NCI-H446 treated with DMSO at 0.1 percent for 48 hours (cell line): ENCODE measurements at regions not wholly inside any gene's neighbourhood (a gene's known extent, or its start where the extent isn't known, plus 50 kb on each side); places are given as distances from the start of the nearest gene placed in this dataset.

Experiments
- DNase-seq: peaks from one replicate; lab custom pipeline; 2025; lab: John Stamatoyannopoulos, UW

DNA sequence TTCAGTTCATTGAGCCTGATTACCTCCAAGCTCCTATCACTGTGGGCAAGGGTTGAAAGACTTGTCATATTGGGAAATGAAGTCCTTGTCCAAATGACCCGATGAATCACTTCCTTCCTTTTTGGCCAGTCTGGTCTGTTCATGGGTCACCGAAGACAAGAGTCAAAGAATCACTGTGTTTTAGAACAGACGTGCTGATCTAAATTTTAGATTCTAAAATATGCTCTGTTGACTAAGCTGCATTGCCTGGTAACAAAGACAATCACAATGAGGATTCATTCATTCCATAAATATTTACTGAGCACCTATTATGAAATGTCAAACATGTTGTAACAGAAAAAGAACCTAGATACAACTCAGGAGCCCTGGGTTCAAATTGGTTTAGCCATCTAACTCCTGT, 99.4 kb upstream of the RND3 start:
- no peak for DNase-seq

DNA sequence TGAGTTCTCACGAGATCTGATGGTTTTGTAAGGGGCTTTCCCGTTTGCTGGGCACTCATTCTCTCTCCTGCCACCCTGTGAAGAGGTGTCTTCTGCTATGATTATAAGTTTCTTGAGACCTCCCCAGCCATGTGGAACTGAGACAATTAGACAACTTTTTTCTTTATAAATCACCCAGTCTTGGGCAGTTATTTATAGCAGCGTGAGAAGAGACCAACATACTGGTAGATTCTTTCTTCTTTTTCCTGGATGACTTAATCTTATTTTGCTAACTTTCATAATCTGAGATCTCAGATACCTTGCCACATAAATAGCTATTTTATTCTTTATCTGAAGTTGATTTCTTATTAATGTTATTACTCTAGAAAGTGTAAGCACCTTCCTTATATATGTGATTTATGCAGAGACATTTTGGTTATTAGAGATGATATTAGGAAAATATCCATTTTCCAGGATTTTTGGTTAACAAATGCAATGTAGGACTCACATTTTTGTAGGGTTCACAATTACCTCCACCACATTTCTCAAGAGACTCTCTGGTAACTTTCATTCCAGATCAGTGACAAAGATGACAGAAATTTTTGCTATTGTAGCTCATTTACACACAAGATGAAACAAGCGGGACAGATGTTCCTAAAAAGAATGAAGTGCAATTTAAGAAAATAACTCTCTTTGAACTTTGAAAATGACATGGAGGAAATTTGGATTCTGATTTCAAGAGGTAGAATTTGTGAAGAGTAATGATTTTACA, 97.9 kb upstream of the RND3 start:
- no peak for DNase-seq

DNA sequence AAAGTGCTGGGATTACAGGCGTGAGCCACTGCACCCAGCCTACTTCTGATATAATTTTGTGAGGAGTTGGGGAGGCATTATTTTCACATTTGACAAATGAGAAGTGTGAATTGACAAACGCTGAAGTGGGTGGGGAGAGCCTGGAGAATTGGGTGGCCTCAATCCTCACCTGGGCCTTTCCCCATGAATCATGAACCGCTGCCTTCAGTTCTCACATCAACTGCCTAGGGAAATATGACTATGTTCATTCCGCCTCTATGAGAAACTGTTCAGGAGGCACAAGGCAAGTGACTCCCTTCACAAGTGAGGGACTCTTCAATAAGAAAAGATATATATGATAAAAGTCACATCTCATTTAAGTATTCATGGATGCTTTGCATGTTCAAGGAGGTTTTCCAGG, 96.6 kb upstream of the RND3 start:
- no peak for DNase-seq

DNA sequence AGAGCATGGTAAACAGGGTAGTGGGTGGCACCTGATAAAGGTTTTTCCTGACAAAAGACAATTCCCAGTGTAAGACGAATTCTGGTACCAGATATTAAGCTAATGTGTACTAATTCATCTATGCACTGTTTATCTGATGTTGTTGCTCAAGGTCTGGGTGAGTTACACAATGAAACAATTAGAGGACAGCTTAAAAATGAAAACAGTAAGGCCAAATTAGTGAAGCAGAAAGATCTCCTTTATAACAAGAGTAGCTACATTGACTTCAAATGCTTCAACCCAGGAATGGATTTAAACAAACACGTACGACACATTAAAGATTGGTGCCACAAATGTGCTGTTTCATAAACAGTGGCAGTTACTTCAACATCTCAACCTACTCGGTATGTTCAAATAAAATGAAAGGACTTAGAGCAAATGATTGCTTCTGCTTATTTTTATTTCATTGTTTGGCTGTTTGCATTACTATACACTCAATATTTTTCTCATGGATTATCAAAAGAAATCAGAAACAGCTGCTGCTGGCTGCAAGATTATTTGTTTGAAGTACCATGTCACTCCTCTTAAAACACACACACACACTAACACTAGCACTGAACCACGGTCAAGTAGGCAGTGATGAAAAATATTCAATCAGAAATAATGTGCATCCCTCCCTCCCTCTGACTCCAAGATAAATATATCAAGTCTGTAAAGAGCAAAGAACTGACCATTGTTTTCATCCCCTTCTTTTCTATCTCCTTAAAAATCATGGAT, 94.4 kb upstream of the RND3 start:
- no peak for DNase-seq

DNA sequence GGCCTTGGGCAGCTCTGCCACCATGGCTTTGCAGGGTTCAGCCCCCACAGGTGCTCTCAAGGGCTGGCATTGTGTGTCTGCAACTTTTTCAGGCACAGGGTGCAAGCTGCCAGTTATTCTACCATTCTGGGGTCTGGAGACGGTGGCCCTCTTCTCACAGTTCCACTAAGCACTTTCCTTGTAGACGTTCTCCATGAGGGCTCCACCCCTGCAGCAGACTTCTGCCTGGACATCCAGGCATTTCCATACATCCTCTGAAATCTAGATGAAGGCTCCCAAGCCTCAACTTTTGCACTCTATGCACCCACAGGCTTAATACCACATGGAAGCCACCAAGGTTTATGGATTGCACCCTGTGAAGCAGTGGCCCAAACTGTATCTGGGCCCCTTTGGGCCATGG, 91.0 kb upstream of the RND3 start:
- DNase-seq, result no peak

DNA sequence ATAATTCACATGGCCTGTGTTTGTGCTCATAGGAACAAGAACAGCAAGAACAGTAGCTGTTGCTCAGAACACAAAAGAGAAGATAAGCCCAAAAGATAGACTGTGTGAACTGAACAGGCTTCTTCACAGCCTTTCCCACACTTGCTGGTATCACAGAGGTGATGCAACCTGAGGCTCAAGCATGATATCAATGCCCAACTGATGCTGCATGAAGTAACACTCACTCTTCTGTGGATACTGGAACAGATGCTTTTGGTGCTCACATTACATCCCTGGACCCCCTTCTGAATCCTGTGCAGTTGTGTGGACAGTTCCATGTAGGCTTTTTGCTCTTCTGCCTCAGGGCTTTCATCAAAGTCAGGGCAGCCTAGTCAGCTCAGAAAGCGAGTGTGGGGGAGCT, 88.4 kb upstream of the RND3 start:
- no peak for DNase-seq

DNA sequence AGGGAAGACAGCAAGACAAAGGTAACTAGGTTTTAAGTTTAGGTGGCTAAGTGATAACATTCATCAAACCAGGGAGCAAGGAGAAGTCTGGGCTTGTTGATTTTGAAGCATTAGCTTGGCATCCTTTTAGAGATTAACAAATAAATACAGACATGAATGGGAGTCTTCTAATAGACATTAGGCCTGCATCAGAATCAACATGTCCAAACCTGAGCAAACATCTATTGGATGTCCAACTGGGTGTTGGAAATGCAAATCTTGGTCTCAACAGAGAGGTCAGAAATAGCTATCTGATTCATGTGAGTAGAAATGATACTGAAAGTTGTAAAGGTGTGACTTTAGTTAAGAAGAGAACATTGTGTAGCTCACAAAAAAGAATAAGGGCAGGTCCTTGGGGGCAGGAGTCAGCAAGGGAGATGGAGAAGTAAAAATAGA, 85.5 kb upstream of the RND3 start:
- no peak for DNase-seq

DNA sequence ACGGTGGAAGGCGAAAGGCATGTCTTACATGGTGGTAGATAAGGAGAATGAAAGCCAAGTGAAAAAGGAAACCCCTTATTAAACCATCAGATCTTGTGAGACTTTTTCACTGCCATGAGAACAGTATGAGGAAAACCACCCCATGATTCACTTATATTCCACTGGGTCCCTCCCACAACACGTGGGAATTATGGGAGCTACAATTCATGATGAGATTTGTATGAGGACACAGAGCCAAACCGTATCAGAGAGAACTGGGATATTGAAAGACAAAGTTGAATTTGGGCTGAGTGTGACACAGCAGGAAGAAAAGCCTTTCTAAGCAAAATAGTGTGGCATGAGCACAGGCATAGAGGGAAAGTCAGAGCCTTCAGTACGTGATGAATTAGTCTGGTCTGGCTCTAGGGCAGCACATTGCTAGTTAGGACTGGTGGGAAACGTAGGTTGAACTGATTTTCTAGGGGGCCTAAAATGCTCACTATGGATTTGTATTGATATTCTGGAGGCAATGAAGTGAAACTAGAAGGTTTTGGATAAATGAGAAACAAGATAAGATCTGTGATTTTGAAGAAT, 84.8 kb upstream of the RND3 start:
- DNase-seq, result no peak

DNA sequence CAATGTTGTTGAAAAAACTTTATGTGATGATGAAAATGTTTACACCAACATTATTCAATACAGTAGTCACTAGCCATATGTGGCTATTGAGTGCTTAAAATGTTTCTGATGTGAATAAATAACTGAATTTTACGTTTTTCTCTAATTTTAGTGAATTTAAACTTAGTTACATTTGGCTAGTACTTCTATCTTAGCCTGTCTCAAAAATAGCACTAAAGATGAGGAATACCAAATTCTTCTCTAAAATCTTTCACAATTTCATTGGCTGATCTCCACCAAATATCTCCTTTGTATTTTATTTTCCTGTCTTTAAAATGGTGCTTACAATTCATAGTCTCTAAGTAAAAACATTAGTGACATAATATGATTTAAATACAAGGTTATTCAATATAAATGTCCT, 83.7 kb upstream of the RND3 start:
- DNase-seq, result no peak

DNA sequence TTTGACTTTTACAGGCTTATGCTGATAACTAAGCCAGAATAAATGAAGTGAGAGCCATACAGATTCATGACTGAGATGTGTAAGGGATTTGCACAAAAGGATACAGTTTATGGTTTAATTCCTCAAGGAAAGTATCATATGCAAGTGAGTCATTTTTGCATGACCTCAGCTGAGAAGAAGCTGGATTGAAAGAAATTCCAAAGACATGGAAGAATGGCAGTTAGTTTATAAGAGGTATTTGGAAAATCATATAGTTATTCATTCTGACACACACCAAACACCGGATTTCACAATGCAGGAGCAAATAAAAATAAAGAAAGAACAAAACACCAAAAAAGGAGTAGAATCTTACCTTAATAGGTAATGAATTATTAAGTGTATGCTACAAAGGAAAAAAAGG, 83.2 kb upstream of the RND3 start:
- DNase-seq, result no peak

DNA sequence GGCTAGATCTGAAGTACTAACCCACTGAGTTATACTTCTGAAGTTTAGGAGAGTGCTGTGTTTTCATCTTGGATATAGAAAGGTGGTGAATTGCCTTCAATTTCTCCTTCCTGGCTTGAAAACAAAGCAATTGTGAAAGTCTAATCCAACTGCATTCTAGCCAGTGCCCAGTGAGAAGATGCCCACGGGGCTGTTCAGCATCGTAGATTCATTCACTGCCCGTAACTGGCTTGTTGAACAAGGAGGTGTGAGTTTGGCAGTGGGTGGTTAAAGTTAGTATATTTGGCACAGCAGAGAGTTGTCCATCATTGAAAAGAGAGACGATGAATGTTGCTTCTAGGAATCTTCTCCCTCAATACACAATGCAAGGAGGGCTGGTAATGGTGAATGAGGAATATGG, 82.3 kb upstream of the RND3 start:
- DNase-seq, result no peak

DNA sequence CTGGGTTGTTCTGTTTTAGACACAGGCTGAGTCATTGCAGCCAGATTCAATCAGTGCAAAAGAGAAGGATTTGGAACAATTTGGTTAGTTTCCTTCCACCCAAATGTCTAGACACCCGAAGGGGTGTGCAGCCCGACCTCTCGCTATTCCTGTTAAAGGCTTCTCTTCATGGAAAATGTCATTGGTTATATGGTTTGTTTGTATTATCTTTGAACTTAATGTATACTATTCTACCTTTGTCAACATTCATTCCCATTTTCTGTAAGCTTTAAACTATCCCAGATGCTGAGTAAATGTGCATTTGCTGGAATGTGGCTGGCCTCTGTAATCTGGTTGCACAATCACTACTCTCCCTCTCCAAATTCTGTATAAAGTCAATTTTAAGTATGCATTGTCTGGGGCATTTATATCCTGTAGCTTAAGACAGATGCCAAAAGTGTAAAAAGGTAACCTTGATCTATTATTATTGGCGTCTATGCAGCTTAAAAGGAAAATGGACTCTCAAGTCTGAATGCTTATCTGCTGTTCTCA, 80.4 kb upstream of the RND3 start:
- DNase-seq, result no peak

DNA sequence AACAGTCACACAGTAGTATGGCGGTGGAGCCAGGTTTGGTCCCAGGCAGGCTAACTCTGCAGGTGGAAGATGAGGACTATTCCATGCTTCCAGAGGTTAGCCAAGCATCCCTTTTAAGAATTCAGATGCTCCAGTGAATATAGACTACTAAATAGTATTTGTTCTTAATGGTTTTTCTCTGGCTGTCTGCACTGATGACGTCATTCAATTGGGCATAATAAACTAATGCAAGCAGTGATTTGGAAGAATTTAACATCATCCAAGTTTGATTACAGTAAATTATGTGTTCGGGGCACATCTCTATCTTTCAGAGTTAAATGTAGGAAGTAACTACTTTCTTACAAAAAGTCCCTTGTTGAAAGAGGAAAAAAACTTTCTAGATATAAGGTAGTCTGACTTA, 78.8 kb upstream of the RND3 start:
- DNase-seq, result no peak

DNA sequence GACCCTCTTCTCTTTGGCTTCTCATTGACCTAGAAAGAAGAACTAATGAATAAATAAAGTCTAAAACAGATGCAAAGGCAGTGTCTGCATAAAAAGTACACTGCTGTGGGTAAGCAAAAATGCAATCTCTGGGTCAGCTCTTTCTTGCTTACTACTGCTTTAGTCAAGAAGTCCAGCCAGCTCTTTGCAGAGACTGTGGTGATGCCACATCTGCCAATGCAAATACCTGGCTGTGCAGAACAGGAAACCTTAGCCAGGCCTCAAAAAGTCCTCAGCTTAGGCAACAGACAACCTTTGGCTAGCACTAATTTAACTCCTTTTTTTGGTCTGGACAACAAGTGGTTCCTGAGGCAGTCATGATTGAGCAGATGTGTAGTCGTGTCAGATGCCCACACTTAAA, 73.6 kb upstream of the RND3 start:
- no peak for DNase-seq

DNA sequence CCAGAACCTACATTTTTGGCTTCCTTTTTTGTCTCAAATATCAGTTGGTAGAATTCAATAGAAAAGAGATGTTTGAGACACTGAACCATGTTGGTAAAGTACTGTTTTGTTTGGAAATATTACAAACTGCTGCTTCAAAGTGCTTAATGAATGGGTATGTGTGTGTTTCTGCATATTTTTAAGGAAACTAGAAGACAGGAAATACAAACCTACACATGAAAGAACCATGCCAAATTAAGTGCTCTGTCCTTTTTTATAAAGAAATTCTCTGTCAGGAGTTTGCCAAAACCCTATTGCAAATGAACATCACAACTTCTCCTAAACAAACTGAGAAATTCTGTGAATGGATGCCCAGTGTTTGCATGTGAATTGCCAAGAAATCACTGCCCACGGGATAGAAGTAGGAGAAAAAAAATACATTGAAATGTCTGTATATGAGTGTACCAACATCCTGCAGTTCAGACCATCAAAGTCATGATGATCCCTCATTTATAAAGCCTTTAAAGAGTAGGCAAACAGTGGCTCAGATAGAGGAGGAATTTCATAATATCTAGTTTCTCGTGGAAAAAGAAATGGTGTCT, 69.6 kb upstream of the RND3 start:
- DNase-seq, result no peak

DNA sequence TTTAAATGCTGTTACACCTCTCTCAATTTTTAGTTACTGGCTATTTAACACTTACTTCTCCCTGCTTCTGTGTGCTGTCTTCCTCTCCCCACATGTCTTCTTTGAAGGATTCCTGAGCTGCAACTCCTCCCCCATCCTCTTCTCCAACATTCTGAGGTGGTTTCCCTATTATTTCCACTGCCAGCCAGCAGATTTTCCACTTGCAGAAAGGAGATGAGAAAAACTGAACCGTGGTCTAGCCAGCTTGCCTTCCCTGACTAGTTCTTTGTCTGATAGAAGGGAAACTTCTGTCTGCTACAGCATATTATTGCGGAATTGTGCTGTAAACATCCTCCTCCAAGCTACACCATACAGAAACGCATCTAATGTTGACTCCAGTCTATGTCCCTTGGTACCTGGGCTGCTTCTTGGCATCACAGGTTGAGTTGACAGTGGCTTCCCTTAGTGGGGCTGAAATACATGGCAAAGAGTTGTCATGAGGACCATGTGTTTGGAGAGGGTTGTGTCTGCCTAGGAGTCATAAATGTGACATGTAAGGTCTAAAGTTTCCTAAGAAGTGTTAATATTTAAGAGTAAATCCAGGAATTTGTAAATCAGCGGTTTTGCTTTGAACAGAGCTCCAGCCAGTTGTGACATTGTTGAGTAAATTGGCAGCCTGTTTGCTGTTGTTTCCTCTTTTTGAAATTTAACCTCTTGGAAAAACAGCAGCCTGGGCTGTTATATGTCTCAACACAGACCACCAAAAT, 68.3 kb upstream of the RND3 start:
- DNase-seq, result no peak

DNA sequence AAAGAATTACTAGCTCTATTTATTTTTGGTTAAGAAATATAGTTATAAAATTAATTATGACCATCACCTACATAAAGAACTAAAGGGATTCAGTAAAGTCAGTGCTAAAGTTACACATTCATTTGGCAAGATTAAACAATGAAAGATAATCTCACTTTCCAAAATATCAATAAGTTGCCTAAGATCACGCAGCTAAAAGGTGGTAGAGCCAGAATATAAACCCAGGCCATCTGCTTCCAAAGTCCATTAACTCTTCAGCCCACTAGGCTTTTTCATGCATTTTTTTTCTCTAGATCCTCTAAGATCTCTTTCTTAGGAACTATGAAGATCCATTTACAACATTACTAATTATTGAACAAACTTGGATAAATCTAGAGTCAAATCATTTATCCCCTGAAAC, 66.6 kb upstream of the RND3 start:
- DNase-seq, result no peak

DNA sequence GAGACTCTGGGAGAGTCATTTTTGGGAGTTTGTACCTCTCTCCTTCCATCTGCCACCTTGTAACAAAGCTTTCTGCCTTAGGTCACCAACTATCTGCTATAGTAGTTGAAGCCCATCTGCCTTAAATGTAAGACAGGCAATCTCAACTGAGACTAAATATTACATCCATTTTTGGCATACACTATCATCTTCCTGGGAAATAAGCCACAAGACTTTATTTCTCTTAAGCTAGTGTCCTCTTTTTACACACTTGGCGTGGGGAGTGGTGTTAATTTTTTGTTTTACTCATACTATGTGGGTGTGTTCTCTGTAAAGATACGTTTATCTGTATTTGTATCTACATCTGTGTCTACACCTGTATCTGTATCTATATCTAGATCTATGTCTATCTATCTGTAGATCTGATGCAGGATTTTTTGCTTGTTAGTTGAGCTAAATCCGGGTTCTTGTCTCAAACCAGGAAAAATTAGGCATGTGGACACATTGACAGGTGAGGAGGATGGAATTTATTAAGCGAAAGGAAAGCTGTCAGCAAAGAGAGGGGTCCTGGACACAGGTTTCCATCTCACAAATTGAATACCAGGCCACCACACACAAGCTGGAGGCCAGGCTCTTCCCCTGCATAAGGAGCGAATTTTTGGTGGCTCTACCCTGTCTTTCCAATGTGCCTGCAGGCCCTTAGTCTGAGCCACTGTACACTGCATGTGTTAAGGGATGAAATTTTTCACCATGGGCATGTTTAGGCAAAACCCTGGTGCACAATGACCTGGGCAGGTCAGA, 64.8 kb upstream of the RND3 start:
- no peak for DNase-seq

DNA sequence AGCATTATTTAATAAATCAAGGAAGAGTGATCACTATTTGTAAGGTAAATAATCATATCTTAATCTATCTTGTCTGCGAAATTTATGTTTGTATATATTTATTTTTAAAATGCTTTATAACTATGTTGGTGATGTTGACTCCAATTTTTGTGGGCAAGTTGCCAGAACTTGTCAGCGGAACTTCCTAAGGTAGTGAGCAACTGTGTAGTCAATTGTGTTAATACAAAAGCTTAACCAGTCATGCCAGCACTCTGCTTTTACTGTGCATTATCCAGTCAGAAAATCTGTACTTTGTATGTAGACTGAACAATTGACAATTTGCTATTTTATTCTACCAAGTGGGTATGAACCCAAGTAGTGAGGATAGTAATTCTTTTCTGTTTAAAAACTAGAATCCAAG, 61.9 kb upstream of the RND3 start:
- no peak for DNase-seq

DNA sequence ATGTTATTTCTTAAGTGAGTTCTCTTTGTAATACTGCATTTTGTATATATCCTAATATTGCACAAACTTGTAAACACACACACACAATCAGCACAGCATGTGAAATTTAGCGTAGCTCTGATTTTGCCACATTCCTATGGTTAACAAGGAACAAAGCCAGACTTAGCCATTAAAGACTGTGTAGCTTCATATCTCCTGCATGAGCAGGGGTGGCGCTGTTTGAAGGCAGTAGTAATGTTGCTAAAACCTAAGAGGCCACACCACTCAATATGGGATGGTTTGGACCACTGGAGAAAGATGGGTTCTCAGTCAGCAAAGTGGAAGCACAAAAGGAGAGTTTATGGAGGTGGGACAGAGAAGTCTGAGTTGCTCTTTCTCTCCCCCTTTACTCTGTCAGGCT, 61.1 kb upstream of the RND3 start:
- no peak for DNase-seq

DNA sequence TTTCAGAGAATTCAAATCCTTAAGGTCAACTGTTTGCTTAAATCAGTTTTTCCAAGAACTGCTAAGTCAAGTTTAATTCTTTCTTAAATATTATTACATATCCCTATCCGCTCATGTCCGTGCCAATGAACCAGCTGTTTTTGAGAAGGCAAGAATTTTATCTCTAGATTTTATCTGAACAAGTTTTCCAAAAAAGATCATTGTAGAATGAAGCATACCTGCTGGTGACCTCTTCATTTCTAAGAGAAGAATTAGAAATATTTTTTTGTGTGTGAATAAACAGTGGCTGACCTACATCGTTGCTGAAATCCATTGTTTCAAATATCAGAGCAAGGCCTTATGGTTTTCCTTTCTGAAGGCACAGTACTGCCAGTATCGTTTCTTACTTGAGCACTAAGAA, 58.4 kb upstream of the RND3 start:
- DNase-seq, result no peak
